Glomerular endothelial cell (primary cell): ENCODE measurements at regions not wholly inside any gene's neighbourhood (a gene's known extent, or its start where the extent isn't known, plus 50 kb on each side); places are given as distances from the start of the nearest gene placed in this dataset.
"Not testable (repeated sequence)": the region's sequence is repeated elsewhere in the genome, so short reads cannot be mapped to it uniquely, and the experiment has no call there.

ENCODE experiments used
- DNase-seq: peaks from one replicate; pipeline ENCODE4 v3.0.0-alpha.2; 2011; ENCODE audit warnings: low read depth, low spot score; ENCODE audit errors: extremely low read depth

DNA sequence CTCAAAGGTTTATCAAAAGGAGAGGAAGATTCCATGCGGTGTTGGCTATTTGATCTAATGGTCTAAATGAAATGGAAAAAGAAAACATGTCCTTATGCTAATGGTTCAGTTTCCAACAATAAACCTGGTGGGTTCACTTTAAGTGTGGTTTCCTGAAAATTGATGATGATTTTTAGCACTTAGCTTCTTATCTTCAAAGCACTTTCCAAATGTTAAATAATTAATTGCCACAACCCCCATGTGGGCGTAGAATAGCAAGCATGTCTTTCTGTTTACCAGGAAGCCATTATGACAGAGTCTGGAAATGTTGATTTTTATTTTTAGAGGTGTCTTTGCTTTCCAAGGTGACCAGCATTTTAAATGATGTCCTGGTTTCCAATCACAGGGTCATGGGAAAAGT, 134.8 kb upstream of the SLC4A4 start:
- no peak for DNase-seq

DNA sequence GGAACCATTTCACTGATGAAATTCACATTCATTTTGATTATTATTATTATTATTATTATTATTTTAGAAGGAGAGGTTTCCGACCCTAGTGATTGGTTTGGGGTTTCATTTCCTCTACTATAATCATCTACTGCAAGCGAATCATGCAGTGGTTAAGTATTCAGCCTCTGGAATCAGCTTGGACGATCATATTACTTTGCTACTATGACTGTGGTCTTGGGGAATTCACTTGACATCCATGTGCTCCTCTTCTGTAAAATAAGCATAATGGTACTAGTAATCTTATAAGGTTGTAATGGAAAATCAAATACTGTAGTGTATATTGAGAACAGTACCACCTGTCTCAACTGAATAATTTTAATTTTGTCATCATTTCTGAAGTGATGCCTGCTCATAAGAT, 132.1 kb upstream of the SLC4A4 start:
- DNase-seq: no peak

DNA sequence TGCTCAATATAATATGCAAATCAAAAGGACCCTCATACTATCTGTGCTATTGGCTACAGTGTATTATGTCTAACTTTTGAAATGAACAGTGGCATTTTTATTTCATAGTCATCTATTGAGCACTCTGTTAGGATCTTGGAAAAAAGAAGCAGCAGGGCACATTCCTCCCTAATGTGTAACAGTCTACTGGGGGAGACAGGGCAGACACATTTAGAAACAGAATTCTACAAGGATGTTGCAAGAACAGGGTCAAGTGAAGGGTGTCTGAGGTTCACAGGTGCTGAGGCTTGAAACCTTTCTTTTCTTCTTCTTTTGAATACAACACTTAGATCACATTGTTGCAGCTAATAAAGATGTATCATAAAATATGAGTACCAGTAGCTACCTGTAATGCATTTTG, 129.7 kb upstream of the SLC4A4 start:
- DNase-seq: no peak

DNA sequence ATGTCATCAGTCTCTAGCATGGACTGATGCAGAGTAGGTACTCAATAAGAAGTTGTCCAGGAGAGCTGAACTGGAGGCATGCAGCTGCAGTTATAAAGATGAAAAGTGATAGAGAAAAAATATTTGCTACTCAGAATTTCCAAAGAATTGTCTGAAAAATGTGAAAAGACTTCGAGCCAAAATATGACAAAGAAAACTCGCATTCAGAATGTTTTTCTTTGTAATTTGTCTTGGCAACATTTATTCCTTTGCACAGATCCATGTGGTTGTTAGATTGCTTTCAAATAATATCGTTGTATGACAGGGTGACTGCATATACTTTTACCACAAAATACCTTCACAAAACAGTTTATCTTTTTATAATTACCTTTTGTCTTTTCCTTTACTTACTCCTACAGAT, 128.0 kb upstream of the SLC4A4 start:
- DNase-seq: no peak

DNA sequence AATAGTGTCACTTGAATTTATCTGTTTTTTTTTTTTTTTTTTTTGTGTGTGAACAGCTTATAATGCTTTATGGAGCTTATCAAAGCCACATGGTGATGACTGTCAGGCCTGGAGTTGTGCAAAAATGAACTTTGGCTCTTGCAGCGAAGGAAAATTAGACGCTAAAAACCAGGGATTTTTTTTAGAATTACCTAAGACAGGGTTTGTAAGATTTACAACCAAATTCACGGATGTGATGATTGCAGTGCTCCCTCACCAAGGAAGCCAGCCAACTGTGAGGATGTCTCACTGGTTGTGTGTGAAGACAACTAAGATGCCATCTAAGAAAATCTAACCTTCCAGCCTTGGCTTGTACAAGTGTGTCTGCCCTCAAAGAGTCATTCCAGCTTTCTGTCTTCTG, 127.1 kb upstream of the SLC4A4 start:
- DNase-seq: no peak

DNA sequence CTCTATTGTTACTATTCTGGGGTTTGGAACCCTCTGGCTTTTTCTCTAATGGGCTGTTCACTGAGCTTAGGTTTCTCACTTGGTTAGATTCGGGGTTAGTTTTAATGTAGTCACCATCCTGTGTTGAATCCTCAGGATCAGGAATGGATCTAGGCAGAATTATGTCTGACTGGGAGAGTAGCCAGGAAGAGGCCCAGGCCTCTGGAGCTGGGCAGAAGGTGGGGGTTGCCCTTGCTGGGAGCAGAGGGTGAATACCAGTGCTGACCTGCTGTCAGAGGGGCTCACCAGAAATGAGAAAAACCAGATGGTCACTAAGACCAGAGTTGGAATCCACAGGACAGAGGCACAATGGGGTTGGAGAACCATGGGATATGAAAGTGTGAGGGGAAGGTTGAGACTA, 126.6 kb upstream of the SLC4A4 start:
- DNase-seq: no peak

DNA sequence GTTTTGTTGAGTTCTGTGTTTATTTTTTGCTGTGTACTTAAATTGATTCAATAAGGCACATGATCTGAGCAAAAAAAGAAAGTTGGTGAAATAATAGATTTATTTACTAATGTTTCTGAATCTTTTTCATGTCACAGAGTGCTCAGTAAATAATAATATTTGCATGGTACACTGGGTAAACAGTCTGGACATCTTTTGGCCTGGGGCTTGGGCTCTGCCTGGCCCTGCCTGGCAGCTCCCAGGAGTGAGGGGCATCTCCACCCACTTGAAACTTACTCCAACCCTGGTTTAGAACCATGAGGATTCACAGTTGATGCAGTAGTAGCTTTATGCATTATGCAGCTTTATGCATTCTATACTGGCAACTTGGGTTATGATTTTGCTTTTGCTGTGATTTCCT, 124.2 kb upstream of the SLC4A4 start:
- no peak for DNase-seq

DNA sequence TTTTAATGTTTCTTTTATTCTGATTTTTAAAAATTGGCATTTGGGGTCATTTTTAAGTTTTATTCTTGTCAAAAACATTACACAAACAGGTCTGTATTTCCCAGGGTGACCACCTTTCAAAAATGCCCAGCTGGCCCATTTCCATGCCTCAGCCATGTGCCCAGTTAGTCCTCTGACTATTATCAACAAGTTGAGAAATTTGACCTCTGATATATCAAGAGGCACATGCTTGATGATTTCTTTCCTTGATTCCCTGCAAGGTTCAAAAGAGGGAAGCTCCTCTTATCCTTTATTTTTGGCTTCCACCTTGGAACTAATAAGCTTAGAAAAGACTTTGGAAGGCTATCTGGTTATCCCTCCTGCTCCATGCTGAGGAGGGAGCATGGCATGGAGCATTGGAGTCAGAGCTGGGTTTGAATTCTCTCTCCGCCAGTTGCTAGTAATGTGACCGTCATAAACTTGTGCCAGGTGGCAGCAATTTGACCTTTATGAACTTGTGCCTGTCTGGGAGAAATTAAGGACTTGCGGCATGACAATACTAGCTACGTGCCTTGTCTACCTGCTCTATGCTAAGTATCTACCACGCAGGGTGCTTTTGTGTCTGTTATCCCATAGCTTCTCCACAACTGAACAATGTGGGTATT, 122.4 kb upstream of the SLC4A4 start:
- no peak for DNase-seq

DNA sequence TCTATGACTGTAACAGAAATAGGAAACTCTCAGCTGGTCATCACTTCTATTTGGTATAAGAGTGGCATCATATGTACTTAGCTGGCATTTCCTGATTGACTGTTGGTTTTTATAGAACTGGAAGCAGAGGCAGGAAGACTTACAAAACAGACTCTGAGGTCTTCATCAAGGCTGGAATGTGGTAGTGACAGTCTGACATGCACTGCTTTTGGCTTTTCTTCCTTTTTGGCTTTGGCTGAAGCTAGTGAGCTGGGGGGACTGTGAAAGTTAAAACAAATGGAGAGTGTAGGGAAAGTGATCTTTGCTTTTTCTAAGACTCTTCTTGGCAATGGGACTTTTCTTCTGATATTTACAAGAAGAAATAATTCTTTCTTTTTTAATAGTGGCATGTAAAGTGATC, 121.1 kb upstream of the SLC4A4 start:
- no peak for DNase-seq

DNA sequence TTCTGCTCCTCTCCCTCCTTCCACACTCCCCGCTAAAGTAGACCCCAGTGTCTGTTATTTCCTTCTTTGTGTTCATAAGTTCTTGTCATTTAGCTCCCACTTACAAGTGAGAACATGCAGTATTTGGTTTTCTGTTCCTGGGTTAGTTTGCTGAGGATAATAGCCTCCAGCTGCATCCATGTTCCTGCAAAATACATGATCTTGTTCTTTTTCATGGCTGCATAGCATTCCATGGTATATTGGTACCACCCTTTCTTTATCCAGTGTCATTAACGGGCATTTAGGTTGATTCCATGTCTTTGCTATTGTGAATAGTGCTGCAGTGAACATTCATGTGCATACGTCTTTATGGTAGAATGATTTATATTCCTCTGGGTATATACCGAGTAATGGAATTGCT, 118.0 kb upstream of the SLC4A4 start:
- DNase-seq: not testable (repeated sequence)

DNA sequence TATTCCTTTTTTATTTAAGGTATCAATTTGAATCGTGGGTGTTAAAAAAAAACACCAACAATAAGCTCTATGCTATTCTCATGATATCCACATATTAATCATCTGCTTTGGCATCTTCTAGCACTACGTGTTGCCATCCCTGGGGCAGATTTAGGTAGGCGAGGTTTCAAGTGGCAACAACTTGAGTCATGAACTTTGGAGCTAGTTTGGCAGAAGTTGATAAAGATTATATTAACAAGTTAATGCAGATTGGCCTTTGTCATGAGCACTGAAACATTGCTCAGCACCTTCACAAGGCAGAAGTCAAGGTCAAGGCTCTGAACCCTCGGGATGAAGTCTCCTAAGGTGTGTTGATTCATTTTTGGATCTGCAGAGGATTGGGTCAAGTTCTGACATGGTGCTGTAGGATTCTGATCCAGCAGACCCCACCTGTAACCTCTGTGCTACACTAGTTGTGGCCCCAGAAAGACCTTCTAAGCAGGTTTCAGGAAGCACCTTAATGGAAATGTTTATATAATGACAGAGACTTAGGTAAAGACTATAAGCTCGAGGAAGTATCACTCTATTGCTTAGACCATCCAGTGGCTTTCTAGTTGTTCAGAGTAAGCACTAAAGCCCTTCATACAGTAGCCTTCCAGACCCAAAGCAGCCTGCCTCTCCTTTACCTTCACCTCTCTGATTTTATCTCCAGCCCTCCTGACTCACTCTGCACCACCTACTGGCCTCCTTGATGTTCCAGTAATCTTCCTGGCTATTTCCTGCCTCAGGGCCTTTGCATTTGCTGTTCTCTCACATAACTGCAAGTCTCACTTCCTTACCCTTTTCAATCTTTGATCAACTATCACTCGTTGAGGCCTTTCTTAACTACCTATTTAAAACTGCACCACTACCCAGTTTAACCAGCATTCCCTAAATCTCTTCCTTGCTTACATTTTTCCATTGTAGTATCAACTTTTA, 117.0 kb upstream of the SLC4A4 start:
- no peak for DNase-seq

DNA sequence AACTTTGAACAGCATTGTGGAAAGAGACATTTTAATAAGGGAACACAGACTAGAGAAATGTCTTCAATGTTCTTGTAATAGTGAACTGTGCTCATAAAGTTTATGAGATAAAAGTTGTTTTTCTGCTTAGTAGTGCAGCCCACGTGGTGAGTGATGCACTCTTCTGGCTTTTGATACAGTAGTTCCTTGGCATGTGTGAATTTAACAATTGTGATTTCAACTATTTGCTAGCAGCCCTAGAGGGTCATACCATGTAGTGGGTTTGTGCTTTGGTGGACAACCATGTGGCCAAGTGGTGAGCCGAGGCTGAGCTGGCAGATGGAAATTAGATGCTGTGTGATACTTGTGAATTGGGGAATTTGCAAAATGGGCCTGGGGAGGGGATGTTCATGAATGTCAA, 116.2 kb upstream of the SLC4A4 start:
- no peak for DNase-seq

DNA sequence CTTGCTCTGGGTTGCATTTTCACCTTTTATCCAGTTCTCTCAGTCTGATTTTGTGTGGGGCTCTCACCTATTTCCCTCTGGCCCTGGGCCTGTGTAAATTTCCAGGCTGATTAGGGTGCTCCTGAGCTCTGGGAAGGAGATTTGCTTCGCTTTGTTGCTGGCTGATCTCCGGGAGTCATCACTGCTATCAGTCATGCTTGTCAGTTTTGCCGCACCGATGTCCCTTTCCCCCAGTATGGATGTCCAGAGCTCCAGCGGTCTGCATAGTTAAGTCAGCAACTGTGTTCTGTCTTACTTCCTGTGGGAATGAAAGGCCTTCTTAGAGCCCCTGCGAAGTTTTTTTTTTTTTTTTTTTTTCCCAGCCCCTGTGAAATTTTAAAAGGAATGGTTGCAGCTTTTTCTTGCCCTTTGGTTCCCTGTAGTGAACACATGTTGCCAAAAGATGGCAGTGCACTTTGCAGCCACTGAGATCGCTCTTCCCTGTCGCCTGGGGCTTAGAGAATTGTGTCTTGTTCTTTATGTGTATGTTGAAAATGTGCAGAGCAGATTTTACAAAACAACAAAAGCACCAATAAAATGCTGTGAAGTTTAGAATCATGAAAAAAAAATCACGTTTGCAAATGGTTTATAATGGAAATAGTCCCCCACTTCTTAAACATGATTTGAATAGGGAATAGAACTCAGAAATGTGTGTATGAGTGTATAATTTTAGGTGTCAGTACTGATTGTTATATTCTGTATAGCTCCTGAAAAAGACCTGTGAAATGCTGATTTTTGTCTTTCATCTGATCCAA, 109.1 kb upstream of the SLC4A4 start:
- no peak for DNase-seq

DNA sequence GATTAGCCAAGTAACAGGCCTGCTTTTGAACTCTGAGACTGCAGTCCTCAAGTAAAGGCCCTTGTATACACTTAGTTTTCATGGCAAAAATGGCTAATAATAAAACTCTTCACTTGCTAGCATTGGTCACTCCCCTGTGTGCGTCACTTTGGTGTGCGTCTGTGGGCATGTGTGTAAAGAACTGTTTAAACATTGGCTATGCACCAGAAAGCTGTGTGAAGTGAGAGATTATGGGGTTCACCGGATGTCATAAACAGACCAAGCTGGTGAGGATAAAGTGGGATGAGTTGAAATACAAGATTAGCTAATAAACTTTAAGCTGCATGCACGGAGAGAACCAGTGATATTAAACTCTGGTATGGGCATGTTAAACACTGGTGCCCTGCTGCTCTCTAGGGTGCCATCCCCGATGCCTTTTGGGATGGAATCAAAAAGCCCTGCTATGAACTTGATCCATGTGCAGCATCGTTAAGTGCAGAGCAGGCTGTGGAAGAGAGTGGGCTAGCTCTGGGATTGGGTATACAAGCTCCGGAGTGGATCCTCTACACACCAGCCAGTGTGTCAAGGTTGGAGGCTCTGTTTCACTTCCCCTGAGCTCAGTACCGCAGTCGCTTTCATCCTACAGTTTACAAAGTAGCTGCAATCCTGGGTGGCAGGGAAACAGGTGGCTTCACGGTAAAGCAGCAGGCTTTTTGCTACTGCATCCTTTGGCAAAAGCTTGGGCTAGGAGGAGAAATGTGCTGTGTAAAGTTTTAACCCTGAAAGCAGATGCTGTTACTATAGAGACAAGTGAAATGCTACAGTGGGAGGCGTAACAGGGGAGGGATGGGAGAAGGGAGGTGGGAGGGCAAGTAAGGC, 108.3 kb upstream of the SLC4A4 start:
- no peak for DNase-seq

DNA sequence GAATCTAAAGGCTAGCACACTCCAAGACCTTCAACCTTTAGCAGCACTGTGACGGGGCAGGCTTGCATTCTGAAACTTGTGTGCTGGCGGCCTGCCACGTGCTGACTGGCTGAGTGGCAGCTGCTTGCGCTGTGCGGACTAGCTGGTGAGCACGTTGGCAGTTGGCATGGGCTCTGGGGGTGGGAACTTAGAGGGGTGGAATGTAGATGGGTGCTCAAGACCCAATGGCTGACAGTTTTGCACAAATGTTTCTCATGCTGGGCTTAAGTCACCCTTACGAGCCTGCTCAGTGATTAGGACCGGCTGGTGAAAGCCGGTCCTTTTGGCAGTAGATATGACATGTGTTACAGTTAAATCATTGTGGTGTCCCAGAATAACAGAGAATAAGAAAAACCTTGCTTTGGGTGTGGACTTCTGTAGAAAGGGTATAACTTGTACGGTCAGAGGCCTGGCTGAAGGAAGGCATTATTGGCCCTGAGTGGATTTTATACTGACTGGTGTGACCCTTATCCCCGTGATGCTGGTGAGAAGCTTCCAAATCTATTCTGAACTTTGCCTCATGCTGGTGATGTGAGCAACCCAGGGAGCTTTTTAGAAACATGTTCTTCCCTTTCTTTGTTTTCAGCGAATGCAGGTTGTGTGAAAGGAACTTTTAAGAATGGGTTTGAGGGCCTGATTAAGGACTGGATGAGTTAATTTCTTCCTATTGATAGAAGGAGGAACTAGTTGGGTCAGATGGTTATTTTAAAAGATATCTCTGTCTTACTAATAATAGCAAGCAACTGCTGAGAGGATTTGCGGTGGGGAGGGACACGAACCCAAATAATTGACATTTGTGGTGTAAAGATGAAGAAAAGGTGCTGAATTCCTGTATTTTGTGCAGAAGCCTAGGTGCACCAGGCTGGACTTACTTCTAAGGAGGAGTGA, 107.4 kb upstream of the SLC4A4 start:
- DNase-seq: no peak

DNA sequence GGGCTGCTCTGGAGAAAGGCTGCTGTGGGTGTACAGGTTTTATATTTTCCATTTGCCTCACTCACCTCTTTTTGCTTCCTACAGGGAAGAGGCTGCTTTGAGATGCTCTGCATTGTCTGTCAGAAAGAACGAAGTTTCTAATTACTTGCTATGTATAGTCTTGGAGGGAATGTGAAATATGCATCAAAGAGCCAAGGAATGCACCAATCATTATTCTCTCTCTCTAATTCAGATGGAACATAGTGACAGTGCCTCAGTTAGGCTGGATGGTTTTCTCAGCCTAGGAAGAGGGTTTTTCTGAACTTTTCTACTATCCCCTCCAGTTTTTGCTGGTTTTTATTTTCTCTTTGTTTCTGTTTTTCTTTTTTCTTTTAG, 106.8 kb upstream of the SLC4A4 start:
- no peak for DNase-seq

DNA sequence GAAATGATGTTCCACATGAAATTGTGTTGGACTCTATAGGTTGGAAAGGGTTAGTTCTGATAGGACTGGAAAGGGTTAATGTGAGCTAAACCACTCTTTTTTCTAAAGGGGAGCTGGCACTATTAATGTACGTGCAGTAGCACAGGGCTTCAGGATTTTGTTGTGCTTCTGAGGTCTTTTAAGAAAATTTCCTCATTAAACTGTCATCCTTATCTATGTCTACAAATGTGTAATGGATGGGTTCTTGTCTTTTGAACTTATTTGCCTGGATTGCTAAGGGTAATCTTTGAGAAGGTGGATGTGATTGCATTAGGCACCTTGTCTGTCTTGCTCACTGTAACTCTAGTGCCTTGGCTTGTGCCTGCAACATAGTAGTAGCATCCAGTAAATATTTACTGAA, 106.0 kb upstream of the SLC4A4 start:
- DNase-seq: no peak

DNA sequence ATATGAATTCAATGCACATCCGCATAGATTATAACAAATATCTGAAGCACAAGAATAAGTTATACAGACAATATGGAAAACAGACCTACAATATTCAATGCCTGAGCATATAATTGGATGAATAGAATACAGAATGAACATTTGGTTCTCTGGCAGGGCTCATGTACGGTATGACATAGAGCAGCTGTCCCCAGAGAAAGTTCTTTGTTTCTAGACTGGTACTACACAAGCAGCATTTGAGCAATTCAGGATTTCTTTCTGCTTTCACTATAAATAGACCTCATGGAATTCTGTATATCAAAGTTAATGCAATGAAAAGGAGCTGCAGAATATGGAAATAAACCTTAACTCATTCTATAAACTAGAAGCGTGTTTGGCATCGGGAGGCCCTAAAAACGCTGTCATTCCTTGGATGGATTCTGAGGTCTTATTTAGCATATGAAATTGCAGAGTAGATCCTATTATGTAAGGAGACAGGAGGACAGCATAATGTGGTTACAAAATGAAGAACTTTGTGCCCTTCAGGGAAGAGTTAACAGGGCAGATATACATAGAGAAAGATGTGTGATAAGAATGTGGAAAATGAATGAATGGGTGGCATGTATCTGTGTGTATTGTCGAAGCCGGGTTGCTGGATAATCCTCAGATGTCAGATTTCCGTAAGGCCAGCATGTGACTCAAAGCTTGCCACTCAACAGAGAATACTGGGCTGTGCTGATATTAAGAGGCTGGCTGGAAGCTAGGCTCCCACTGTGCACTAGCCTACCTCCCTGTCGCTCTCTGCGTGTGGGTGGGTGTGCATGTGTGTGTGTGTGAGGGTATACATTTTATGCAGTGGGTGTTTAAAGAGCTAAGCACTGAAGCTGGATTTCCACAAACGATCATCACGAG, 103.3 kb upstream of the SLC4A4 start:
- no peak for DNase-seq

DNA sequence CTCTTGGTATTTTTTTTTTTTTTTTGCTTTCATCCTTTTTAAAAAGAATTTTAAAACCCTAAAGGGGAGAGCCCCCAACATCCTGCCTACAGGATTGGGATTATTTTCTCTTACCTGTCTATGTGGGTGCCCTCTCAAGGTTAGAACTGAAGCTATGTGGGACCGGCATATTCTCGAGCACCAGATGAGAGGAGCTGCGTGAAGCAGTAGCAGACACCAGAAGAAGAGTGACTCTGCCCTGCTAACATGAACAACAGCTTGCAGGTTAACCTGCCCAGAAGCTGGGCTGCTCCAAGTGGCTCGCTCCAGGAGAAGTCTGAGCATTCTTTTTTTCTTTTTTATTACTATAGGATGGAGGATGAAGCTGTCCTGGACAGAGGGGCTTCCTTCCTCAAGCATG, 102.6 kb upstream of the SLC4A4 start:
- DNase-seq: no peak
